GM12891 (cell line): ENCODE measurements at regions not wholly inside any gene's neighbourhood (a gene's known extent, or its start where the extent isn't known, plus 50 kb on each side); places are given as distances from the start of the nearest gene placed in this dataset.

Experiments
- DNase-seq: peaks from one replicate; pipeline ENCODE4 v3.0.0; 2011; ENCODE audit warnings: low spot score; ENCODE audit not compliant: insufficient read length
- FAIRE-seq: peaks from 2 replicates; lab custom pipeline; 2011; peaks lifted over from hg19 to GRCh38; lab: Jason Lieb, UNC
- PAX5 ChIP-seq: IDR thresholded peaks from 2 replicates; pipeline ENCODE4 v1.6.1; 2011; ENCODE audit warnings: low read length, moderate library complexity, mild to moderate bottlenecking; ENCODE audit not compliant: insufficient read depth, severe bottlenecking
- POLR2A ChIP-seq: IDR thresholded peaks from 2 replicates; pipeline ENCODE4 v1.6.1; 2011; ENCODE audit warnings: low read depth, low read length, control low read depth
- POLR2AphosphoS5 ChIP-seq: IDR thresholded peaks from 2 replicates; pipeline ENCODE4 v1.6.1; 2011; ENCODE audit warnings: low read depth, low read length, control low read depth
- POU2F2 ChIP-seq: IDR thresholded peaks from 2 replicates; pipeline ENCODE4 v1.6.1; 2011; ENCODE audit warnings: low read depth, mild to moderate bottlenecking, control low read depth, low read length, moderate library complexity
- SPI1 ChIP-seq: IDR thresholded peaks from 2 replicates; pipeline ENCODE4 v1.6.1; 2011; ENCODE audit warnings: low read depth, low read length, control low read depth
- TAF1 ChIP-seq: IDR thresholded peaks from 2 replicates; pipeline ENCODE4 v1.6.1; 2011; ENCODE audit warnings: low read depth, low read length, control low read depth

GRCh38 chrY:19126889-19127288 lies 353.4 kb upstream of the HSFY2 start:
- no peak for FAIRE-seq
- no peak for TF ChIP-seq TAF1
- TF ChIP-seq SPI1 = no peak
- TF ChIP-seq PAX5 = no peak
- no peak for TF ChIP-seq POLR2A
- no peak for TF ChIP-seq POLR2AphosphoS5
- no peak for TF ChIP-seq POU2F2
- DNase-seq = no peak

DNA sequence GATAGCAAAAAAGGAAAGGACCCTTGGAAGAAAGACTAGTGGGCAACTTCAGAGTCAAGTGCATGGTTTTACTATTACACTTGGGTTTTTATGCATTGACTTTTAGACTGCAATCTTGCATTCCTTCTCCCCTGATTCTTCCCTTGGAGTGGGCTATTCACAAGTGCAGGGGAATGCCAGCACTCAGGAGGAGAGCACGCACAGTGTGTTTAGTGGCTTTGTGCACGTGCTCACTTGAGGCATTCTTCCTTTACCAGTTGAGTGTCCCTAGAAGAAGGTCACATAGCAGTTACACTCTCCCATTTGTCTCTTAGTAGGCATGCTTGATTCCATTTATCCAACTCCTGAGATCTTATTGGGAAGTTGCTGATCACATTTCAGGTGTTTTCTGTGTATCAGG lies 351.1 kb upstream of the HSFY2 start:
- TF ChIP-seq POU2F2 (no peak), POLR2A (no peak), PAX5 (no peak), POLR2AphosphoS5 (no peak), SPI1 (no peak), TAF1 (no peak)
- FAIRE-seq (no peak), DNase-seq (no peak)

DNA sequence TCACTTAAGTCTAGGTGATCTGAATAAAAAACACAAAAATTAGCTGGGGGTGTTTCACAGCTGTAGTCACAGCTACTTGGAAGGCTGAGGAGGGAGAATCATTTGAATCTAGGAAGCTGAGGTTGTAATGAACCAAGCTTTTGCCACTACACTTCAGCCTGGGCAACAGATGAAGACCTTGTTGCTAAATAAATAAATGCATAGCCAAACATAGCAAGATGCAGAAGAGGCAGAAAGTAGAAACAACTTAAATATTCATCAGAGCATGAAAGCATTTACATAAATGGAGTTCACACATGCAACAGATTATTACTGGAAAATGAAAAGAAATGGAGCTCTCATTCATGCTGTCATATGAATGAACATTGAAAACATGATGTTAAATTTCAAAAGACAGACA lies 348.9 kb upstream of the HSFY2 start:
- FAIRE-seq = no peak
- DNase-seq = no peak
- TF ChIP-seq POLR2AphosphoS5 (no peak), POLR2A (no peak), SPI1 (no peak), TAF1 (no peak), PAX5 (no peak)

GRCh38 chrY:19098349-19098748 lies 324.8 kb upstream of the HSFY2 start:
- DNase-seq (no peak), FAIRE-seq (no peak)
- TF ChIP-seq POU2F2 (no peak), POLR2AphosphoS5 (no peak), PAX5 (no peak), POLR2A (no peak), SPI1 (no peak)

GRCh38 chrY:19095460-19095859 lies 321.9 kb upstream of the HSFY2 start:
- no peak for DNase-seq
- no peak for FAIRE-seq
- TF ChIP-seq POLR2AphosphoS5 (no peak), POLR2A (no peak), POU2F2 (no peak), PAX5 (no peak), TAF1 (no peak), SPI1 (no peak)

DNA sequence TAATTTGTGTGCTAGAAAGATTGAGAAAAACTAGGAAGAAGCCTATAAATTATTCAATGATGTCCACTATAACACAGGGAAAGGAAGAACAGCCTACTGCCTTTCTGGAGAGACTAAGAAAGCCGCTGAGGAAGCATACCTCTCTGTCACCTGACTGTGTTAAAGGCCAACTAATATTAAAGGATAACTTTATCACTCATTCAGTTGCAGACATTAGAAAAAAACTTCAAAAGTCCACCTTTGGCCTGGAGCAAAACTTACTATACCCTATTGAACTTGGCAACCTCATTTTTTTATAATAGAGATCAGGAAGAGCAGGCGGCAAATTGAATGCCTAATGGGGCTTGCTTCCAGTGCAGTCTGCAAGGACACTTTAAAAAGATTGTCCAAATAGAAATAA lies 309.5 kb upstream of the HSFY2 start:
- no peak for FAIRE-seq
- DNase-seq = no peak
- no peak for TF ChIP-seq POLR2A
- TF ChIP-seq PAX5 = no peak
- no peak for TF ChIP-seq POLR2AphosphoS5

DNA sequence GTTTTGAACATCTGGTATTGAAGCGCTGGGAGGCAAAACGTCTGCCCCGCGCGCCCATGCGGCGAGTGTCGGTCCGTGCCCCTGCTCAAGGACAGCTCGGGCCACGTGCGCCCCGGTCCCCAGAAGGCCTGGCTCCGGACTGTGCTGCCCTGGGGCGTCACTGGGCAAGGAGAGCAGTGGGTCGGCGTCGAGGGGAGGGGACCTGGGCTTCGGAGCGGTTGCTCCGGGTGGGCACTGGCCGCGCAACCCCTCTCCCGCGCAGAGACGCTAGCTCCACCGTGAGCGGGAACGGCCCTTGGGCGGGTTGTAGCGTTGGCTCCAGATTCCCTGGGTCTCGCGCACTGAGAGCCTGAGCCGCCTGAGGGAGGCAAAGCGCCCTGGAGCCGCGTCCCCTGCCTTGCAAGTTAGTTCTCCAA lies 304.2 kb upstream of the HSFY2 start:
- DNase-seq (no peak), FAIRE-seq (no peak)
- no peak for TF ChIP-seq TAF1
- TF ChIP-seq POU2F2 = no peak
- TF ChIP-seq POLR2A = no peak
- TF ChIP-seq POLR2AphosphoS5 = no peak

DNA sequence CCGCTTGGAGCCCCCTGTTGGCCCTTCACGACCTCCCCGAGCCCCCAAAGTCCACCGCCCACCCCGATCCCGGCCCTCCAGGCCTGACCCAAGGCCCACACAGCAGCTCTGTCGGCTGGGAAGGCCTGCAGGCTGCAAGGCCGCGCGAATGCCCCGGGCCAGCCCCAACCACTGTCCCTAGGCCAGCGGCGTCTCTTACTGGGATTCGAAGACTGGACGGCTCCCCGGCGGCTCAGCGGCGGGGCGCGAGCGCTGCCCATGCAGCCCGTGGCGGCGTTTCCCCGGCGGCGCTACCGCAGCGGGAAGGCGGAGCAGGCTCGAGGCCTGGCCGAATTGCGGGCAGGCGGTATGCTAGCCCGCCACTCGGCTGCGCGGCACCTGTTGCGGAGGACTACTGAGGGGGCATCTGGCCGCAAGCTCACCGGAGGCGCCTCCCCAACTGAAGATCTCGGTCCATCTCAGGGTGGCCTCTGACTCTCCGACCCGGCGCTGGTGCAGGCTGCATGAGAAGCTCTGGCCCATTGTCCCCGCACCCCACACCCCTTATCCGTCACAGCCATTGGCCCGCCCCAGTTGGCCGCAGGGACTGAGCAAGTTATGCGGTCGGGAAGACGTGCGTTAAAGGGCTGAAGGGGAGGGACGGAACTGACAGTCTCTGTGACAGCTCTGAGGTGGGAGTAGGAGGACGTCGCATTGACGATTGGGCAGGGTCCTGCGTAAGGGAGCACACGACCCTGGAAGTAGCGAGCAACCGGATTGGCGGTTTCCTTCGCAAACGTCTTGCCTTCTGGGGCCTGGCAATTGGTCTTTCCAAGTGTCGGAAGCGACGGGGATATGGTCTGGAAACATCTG lies 303.5 kb upstream of the HSFY2 start:
- FAIRE-seq = no peak
- TF ChIP-seq SPI1 = no peak
- no peak for TF ChIP-seq POLR2A
- TF ChIP-seq TAF1 = no peak
- no peak for TF ChIP-seq POU2F2
- TF ChIP-seq PAX5 = no peak
- no peak for TF ChIP-seq POLR2AphosphoS5
- no peak for DNase-seq

DNA sequence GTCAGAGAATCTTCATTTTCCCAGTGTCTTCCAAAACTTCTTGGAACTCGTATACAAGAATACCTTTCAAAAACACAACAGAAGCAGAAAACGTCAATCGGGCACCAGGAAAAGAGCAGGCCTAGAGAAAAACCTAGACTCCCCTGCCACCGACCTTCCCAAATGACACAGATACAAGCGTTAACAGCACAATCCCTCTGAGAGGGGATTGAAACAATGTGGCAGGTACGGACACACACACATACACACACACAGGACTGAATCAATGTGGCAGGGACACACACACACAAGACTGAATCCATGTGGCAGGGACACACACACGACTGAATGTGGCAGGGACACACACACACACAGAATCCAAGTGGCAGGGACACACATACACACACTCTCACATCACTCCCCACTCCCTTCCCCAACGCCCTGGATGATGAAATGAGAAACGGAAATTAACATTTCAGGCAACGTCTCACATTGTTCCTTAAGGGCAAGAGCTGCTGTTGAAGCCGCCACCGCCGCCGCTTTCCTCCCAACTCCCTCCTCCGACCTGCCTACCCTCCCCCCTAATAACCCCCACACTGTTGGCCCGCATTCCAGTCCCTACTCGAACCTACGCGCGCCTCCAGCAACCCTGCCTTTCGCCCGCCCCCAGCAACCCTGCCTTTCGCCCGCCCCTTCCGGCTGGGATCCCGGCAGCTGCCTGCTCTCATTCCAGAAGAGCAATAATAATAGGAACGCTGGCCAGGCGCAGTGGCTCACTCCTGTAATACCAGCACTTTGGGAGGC lies 302.1 kb upstream of the HSFY2 start:
- FAIRE-seq = no peak
- TF ChIP-seq SPI1 (no peak), POU2F2 (no peak), TAF1 (no peak), POLR2A (no peak), PAX5 (no peak)
- no peak for DNase-seq

DNA sequence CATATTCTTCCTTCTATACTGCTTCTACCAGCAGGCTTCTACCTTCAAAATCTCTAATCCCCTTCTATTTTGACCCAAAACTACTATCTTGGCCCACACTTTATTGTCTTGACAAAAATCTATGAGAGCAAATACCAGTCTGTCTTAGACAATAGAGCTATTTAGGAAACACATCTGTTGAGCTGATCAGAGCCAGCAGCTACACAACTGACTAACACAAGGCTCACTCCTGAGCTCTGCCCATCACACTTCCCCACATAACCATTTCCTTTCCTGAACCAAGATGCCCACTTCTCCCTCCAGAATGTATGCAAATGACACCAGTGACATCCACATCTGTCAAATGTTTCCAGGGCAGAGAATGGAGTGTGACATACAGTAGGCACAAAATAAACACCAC lies 293.9 kb upstream of the HSFY2 start:
- FAIRE-seq (no peak), DNase-seq (no peak)
- TF ChIP-seq POLR2A = no peak
